Stomach (tissue), 4 donors: ENCODE measurements at regions not wholly inside any gene's neighbourhood (a gene's known extent, or its start where the extent isn't known, plus 50 kb on each side); places are given as distances from the start of the nearest gene placed in this dataset.

Source experiments
- EP300 ChIP-seq: sonication (generic); formaldehyde crosslinking; IDR thresholded peaks from one replicate; pipeline ENCODE4 v1.6.1; 2017; ENCODE audit warnings: antibody characterized with exemption
- POLR2A ChIP-seq, 4 donors: fragments of 450-650 bp; IDR thresholded peaks; one replicate each; pipeline ENCODE4 v1.6.1; 2016; ENCODE audit warnings: antibody characterized with exemption in 4 of 4, control low read depth in 2 of 4, mild to moderate bottlenecking in 1 of 4, moderate library complexity in 1 of 4
- POLR2AphosphoS5 ChIP-seq, 3 donors: sonication (generic); formaldehyde crosslinking; IDR thresholded peaks; one replicate each; pipeline ENCODE4 v1.6.1; 2016; ENCODE audit warnings: antibody characterized with exemption in 3 of 3
- TF ChIP-seq, protein P1 (sequence below), 7 experiments: fragments of 450-650 bp in 4 of 7; fragments of 200-600 bp in 3 of 7; sonication (generic) in 3 of 7; IDR thresholded peaks; one replicate each; pipeline ENCODE4 v1.5.1; 2016 to 2019; ENCODE audit warnings: antibody characterized with exemption in 7 of 7, control low read depth in 2 of 7, mild to moderate bottlenecking in 1 of 7

DNA sequence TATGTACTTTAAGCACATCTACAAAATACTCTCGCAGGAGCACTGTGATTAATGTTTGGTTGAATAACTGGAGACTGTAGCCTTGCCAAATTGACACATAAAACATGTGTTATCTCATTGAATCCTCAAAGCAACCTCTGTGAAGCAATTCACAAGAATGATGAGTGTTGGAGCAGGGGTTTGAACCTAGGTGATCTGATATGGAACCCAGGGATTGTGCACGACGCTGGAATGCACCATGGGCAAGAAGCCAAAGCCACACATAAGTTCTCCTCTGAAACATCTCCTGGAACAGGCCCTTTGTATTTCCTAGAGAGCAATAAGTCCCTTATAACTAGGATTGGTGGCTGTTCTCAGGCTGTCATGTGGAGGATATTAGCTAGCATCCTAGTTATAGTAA is 124.6 kb upstream of the IVNS1ABP start:
- TF ChIP-seq POLR2A (IDR thresholded peaks at IDR 0.05) (no peak), POLR2AphosphoS5 (IDR thresholded peaks at IDR 0.05) (no peak), EP300 (no peak)
- TF ChIP-seq, protein P1, sequence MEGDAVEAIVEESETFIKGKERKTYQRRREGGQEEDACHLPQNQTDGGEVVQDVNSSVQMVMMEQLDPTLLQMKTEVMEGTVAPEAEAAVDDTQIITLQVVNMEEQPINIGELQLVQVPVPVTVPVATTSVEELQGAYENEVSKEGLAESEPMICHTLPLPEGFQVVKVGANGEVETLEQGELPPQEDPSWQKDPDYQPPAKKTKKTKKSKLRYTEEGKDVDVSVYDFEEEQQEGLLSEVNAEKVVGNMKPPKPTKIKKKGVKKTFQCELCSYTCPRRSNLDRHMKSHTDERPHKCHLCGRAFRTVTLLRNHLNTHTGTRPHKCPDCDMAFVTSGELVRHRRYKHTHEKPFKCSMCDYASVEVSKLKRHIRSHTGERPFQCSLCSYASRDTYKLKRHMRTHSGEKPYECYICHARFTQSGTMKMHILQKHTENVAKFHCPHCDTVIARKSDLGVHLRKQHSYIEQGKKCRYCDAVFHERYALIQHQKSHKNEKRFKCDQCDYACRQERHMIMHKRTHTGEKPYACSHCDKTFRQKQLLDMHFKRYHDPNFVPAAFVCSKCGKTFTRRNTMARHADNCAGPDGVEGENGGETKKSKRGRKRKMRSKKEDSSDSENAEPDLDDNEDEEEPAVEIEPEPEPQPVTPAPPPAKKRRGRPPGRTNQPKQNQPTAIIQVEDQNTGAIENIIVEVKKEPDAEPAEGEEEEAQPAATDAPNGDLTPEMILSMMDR (IDR thresholded peaks at IDR 0.05) = no peak
